ENCODE measurements at regions not wholly inside any gene's neighbourhood (a gene's known extent, or its start where the extent isn't known, plus 50 kb on each side); places are given as distances from the start of the nearest gene placed in this dataset.

- H3K27me3 Mint-ChIP-seq (ENCODE audit: low read depth): no peaks in the 10 kb centered on the region
- H3K27ac Mint-ChIP-seq: no peak overlapping the region
- H3K36me3 Mint-ChIP-seq (ENCODE audit: low read depth): no peaks in the 10 kb centered on the region
- peaks cover 12% of the 10 kb centered on the region for H3K9me3 Mint-ChIP-seq
- H3K4me3 Mint-ChIP-seq: no peak overlapping the region
- H3K4me1 Mint-ChIP-seq (ENCODE audit: low read depth): no peaks in the 10 kb centered on the region
These were observed 77.9 kb upstream of the AFF2 start for GRCh38 chrX:148422526-148422925.

GRCh38 chrX:148424570-148424969, 75.8 kb upstream of the AFF2 start:
- H3K36me3 Mint-ChIP-seq (ENCODE audit: low read depth): no peaks in the 10 kb centered on the region
- no peak overlapping the region for H3K4me3 Mint-ChIP-seq
- H3K9me3 Mint-ChIP-seq: peaks cover 5% of the 10 kb centered on the region
- H3K27me3 Mint-ChIP-seq (ENCODE audit: low read depth): no peaks in the 10 kb centered on the region
- H3K4me1 Mint-ChIP-seq (ENCODE audit: low read depth): no peaks in the 10 kb centered on the region
- H3K27ac Mint-ChIP-seq: no peak overlapping the region

- no peaks in the 10 kb centered on the region for H3K4me1 Mint-ChIP-seq (ENCODE audit: low read depth)
- H3K27me3 Mint-ChIP-seq (ENCODE audit: low read depth): no peaks in the 10 kb centered on the region
- H3K27ac Mint-ChIP-seq: no peak overlapping the region
- peaks cover 5% of the 10 kb centered on the region for H3K9me3 Mint-ChIP-seq
- H3K36me3 Mint-ChIP-seq (ENCODE audit: low read depth): no peaks in the 10 kb centered on the region
- H3K4me3 Mint-ChIP-seq: no peak overlapping the region
These were observed 74.0 kb upstream of the AFF2 start for GRCh38 chrX:148426467-148426866.

GRCh38 chrX:148441387-148441786, 59.0 kb upstream of the AFF2 start:
- H3K27me3 Mint-ChIP-seq (ENCODE audit: low read depth): no peaks in the 10 kb centered on the region
- H3K4me1 Mint-ChIP-seq (ENCODE audit: low read depth): no peaks in the 10 kb centered on the region
- no peak overlapping the region for H3K27ac Mint-ChIP-seq
- H3K9me3 Mint-ChIP-seq: no peaks in the 10 kb centered on the region
- H3K4me3 Mint-ChIP-seq: no peak overlapping the region
- no peaks in the 10 kb centered on the region for H3K36me3 Mint-ChIP-seq (ENCODE audit: low read depth)

- no peaks in the 10 kb centered on the region for H3K9me3 Mint-ChIP-seq
These were observed 57.2 kb upstream of the AFF2 start for GRCh38 chrX:148443216-148443615.

GRCh38 chrX:148448686-148449085, 51.7 kb upstream of the AFF2 start:
- Mint-ChIP-seq H3K27ac (no peak overlapping the region), H3K4me1 (ENCODE audit: low read depth) (no peaks in the 10 kb centered on the region), H3K4me3 (no peak overlapping the region), H3K9me3 (peaks cover 4% of the 10 kb centered on the region), H3K27me3 (ENCODE audit: low read depth) (no peaks in the 10 kb centered on the region), H3K36me3 (ENCODE audit: low read depth) (no peaks in the 10 kb centered on the region)

More at GRCh38 chrX:148443216-148443615, 57.2 kb upstream of the AFF2 start:
- Mint-ChIP-seq H3K27ac (no peak overlapping the region), H3K27me3 (ENCODE audit: low read depth) (no peaks in the 10 kb centered on the region), H3K4me3 (no peak overlapping the region), H3K4me1 (ENCODE audit: low read depth) (no peaks in the 10 kb centered on the region), H3K36me3 (ENCODE audit: low read depth) (no peaks in the 10 kb centered on the region)

All from T-helper 1 cell treated with Interleukin-12 subunit alpha and Interleukin-12 subunit beta and Interleukin-4 antibody, amounts not matched to agents 30 μg/mL and 1 μg/mL, for 36 hours (primary cell).